SK-N-SH (cell line): ENCODE measurements at regions not wholly inside any gene's neighbourhood (a gene's known extent, or its start where the extent isn't known, plus 50 kb on each side); places are given as distances from the start of the nearest gene placed in this dataset.

ENCODE experiments used
- CTCF ChIA-PET: fragments of 300-600, 350-600 bp; formaldehyde crosslinking; extraction: SDS; loops from one replicate; lab custom pipeline; 2021; lab: Yijun Ruan, JAX
- POLR2A ChIA-PET: fragments of 350-600 bp; sonication (Branson Sonifier 250); formaldehyde crosslinking; extraction: SDS; loops from one replicate; lab custom pipeline; 2020; ENCODE audit warnings: antibody characterized with exemption, inconsistent platforms; lab: Yijun Ruan, JAX
- DNase-seq: peaks from one replicate; pipeline ENCODE4 v3.0.0; 2012
- H2AFZ ChIP-seq: fragments of 200-600 bp; sonication (generic); 2 replicates; pipeline ENCODE4 v1.8.1; 2016; ENCODE audit warnings: antibody characterized with exemption, mild to moderate bottlenecking, low read depth
- H3F3A ChIP-seq: fragments of 200-600 bp; sonication (generic); replicated peaks from 2 replicates; pipeline ENCODE3; 2016; ENCODE audit warnings: antibody characterized with exemption, mild to moderate bottlenecking; ENCODE audit not compliant: insufficient read depth
- H3K27ac ChIP-seq, 2 experiments: fragments of 200-500 bp in 1 of 2; fragments of 200-600 bp in 1 of 2; sonication (Bioruptor generic) in 1 of 2; sonication (generic), shearing (Covaris generic) in 1 of 2; 2 replicates each; pipeline versions ENCODE4 v1.5.1 to v1.6.1; 2014 to 2016; ENCODE audit warnings: low read depth in 2 of 2, inconsistent platforms in 1 of 2, low read length in 1 of 2, mild to moderate bottlenecking in 1 of 2, mixed read lengths in 1 of 2
- H3K27me3 ChIP-seq: fragments of 200-600 bp; sonication (generic), shearing (Covaris generic); 2 replicates; pipeline ENCODE4 v1.6.1; 2016; ENCODE audit warnings: mixed run types; ENCODE audit not compliant: insufficient read depth
- H3K36me3 ChIP-seq, 2 experiments: fragments of 200-500 bp in 1 of 2; fragments of 200-600 bp in 1 of 2; sonication (Bioruptor generic) in 1 of 2; sonication (generic) in 1 of 2; replicated peaks in 1 of 2; 2 replicates each; pipeline versions ENCODE3 to v1.5.1; 2014 to 2016; ENCODE audit warnings: low read length in 1 of 2, mild to moderate bottlenecking in 1 of 2; ENCODE audit not compliant: insufficient read depth in 2 of 2, control insufficient read depth in 1 of 2
- H3K4me1 ChIP-seq, 2 experiments: fragments of 200-500 bp in 1 of 2; fragments of 200-600 bp in 1 of 2; sonication (Bioruptor generic) in 1 of 2; sonication (generic), shearing (Covaris generic) in 1 of 2; 2 replicates each; pipeline versions ENCODE4 v1.5.1 to v1.6.1; 2014 to 2016; ENCODE audit warnings: low read depth in 1 of 2, low read length in 1 of 2, mixed run types in 1 of 2; ENCODE audit not compliant: insufficient read depth in 2 of 2, control insufficient read depth in 1 of 2
- H3K4me2 ChIP-seq: fragments of 200-600 bp; sonication (generic), shearing (Covaris generic); 2 replicates; pipeline ENCODE4 v1.6.1; 2017; ENCODE audit warnings: mixed run types
- H3K4me3 ChIP-seq, 2 experiments: fragments of 200-500 bp in 1 of 2; fragments of 200-600 bp in 1 of 2; sonication (Bioruptor generic) in 1 of 2; sonication (generic), shearing (Covaris generic) in 1 of 2; 2 replicates each; pipeline versions ENCODE4 v1.5.1 to v1.8.1; 2014 to 2016; ENCODE audit warnings: low read depth in 2 of 2, inconsistent platforms in 1 of 2, low read length in 1 of 2, mild to moderate bottlenecking in 1 of 2, mixed read lengths in 1 of 2, moderate library complexity in 1 of 2
- H3K79me2 ChIP-seq: fragments of 200-600 bp; sonication (generic); 2 replicates; pipeline ENCODE4 v1.8.1; 2017; ENCODE audit warnings: mild to moderate bottlenecking; ENCODE audit not compliant: insufficient read depth
- H3K9ac ChIP-seq: fragments of 200-600 bp; sonication (generic); 2 replicates; pipeline ENCODE4 v1.6.1; 2017; ENCODE audit warnings: mixed run types
- H3K9me2 ChIP-seq: fragments of 200-600 bp; sonication (generic); 2 replicates; pipeline ENCODE4 v1.6.1; 2017; ENCODE audit warnings: mixed run types
- H3K9me3 ChIP-seq: fragments of 200-600 bp; sonication (generic); 2 replicates; pipeline ENCODE4 v1.6.1; 2017; ENCODE audit warnings: mixed run types, mild to moderate bottlenecking, moderate library complexity
- H4K20me1 ChIP-seq: fragments of 200-600 bp; sonication (generic); 2 replicates; pipeline ENCODE4 v1.6.1; 2017; ENCODE audit warnings: mild to moderate bottlenecking, mixed run types; ENCODE audit not compliant: insufficient read depth
- CHD2 ChIP-seq: fragments of 150-350 bp; IDR thresholded peaks from 2 replicates; pipeline ENCODE4 v1.6.1; 2018; ENCODE audit warnings: low read length; ENCODE audit not compliant: partially characterized antibody
- ELF1 ChIP-seq: IDR thresholded peaks from 2 replicates; pipeline ENCODE4 v1.4.0; 2012
- EZH2phosphoT487 ChIP-seq: fragments of 200-600 bp; sonication (generic); IDR thresholded peaks from 2 replicates; pipeline ENCODE4 v1.6.1; 2017; ENCODE audit warnings: low read depth, mixed run types, mild to moderate bottlenecking, antibody characterized with exemption, moderate library complexity, borderline replicate concordance
- FOSL2 ChIP-seq: IDR thresholded peaks from 2 replicates; pipeline ENCODE4 v1.4.0; 2012; ENCODE audit warnings: low read depth, mild to moderate bottlenecking, moderate library complexity, borderline replicate concordance
- FOXJ3 ChIP-seq: sonication (generic); formaldehyde crosslinking; IDR thresholded peaks from 2 replicates; pipeline ENCODE4 v1.5.1; 2020; ENCODE audit warnings: mild to moderate bottlenecking, missing genetic modification reagents
- GATA2 ChIP-seq: sonication (generic); formaldehyde crosslinking; IDR thresholded peaks from 2 replicates; pipeline ENCODE4 v1.5.0; 2020; ENCODE audit warnings: mild to moderate bottlenecking, missing genetic modification reagents
- JUND ChIP-seq: IDR thresholded peaks from 2 replicates; pipeline ENCODE4 v1.4.0; 2012
- NRF1 ChIP-seq: IDR thresholded peaks from 2 replicates; pipeline ENCODE4 v1.6.1; 2012; ENCODE audit warnings: low read depth, mild to moderate bottlenecking, low read length
- RAD21 ChIP-seq: IDR thresholded peaks from 2 replicates; pipeline ENCODE4 v1.6.1; 2012; ENCODE audit warnings: mild to moderate bottlenecking, low read length
- RFX5 ChIP-seq: IDR thresholded peaks from 2 replicates; pipeline ENCODE4 v1.6.1; 2012; ENCODE audit warnings: mild to moderate bottlenecking, improper control_type of control experiment, low read length
- SIN3A ChIP-seq: IDR thresholded peaks from 2 replicates; pipeline ENCODE4 v1.6.1; 2012; ENCODE audit warnings: low read depth, mild to moderate bottlenecking, low read length, moderate library complexity, borderline replicate concordance
- TCF12 ChIP-seq: IDR thresholded peaks from 2 replicates; pipeline ENCODE4 v1.4.0; 2012
- WGBS: methylation state at CpG from one replicate; pipeline ENCODE4 v1.1.6; 2017; ENCODE audit warnings: low lambda C conversion rate; 5-methylcytosine and 5-hydroxymethylcytosine counted together
- TF ChIP-seq, protein P1 (sequence below): IDR thresholded peaks from 2 replicates; pipeline ENCODE4; 2012
- TF ChIP-seq, protein P2 (sequence below): fragments of 150-350 bp; IDR thresholded peaks from 2 replicates; pipeline ENCODE4 v1.6.1; 2017; ENCODE audit warnings: antibody characterized with exemption, low read length, low read depth, borderline replicate concordance
- TF ChIP-seq, protein P3 (sequence below): IDR thresholded peaks from 2 replicates; pipeline ENCODE4 v1.4.0; 2012; ENCODE audit warnings: low read depth
- TF ChIP-seq, protein P4 (sequence below): fragments of 150-350 bp; IDR thresholded peaks from 2 replicates; pipeline ENCODE4 v1.6.1; 2016; ENCODE audit warnings: mild to moderate bottlenecking, low read depth, low read length
- TF ChIP-seq, protein P5 (sequence below): IDR thresholded peaks from 2 replicates; pipeline ENCODE4 v1.6.1; 2012; ENCODE audit warnings: mild to moderate bottlenecking, low read depth, low read length, moderate library complexity
- TF ChIP-seq, protein P6 (sequence below): IDR thresholded peaks from 2 replicates; pipeline ENCODE4 v1.4.0; 2012; ENCODE audit warnings: low read depth, borderline replicate concordance

DNA sequence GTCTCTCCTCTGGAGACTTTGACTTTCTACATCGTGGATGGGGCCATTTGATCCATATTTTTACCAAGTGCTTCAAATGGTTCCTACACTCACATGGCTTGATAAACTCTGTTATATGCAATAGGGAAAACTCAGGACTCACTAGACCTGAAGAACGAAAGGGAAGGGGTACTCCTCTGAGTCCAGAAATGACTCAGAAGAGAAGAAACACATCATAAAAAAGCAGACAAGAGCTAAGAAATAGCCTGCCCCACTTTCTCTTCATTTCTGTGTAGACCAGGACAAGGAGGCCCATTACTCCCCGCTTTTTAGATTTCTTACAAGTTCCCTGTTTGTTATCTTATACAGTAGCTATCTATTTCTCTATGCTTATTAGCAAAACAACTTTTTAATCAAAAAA, 369.8 kb upstream of the ARID1B start (continued):
- TF ChIP-seq, protein P1, sequence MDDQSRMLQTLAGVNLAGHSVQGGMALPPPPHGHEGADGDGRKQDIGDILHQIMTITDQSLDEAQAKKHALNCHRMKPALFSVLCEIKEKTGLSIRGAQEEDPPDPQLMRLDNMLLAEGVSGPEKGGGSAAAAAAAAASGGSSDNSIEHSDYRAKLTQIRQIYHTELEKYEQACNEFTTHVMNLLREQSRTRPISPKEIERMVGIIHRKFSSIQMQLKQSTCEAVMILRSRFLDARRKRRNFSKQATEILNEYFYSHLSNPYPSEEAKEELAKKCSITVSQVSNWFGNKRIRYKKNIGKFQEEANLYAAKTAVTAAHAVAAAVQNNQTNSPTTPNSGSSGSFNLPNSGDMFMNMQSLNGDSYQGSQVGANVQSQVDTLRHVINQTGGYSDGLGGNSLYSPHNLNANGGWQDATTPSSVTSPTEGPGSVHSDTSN: no peak
- TF ChIP-seq JUND: no peak
- no peak for TF ChIP-seq RFX5
- TF ChIP-seq, protein P2, sequence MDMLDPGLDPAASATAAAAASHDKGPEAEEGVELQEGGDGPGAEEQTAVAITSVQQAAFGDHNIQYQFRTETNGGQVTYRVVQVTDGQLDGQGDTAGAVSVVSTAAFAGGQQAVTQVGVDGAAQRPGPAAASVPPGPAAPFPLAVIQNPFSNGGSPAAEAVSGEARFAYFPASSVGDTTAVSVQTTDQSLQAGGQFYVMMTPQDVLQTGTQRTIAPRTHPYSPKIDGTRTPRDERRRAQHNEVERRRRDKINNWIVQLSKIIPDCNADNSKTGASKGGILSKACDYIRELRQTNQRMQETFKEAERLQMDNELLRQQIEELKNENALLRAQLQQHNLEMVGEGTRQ: no peak
- TF ChIP-seq, all 33 proteins: peak for 0

DNA sequence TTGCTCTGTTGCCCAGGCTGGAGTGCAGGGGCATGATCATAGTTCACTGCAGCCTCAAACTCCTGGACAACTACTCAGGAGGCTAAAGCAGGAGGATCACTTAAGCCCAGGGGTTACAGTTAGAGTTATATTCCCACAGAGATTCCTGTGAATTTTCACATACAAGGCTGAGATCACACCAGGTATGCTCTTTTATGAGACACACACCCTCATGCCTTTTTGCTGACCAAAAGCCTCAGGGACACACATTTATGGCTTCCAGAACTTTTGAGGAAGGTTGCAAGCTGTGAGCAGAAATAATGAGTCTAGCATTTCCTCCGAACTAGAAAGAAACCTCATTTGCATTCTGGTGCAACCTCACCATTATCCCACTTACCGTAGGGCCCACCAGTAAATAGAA, 370.5 kb upstream of the ARID1B start:
- no peak overlapping the region for H3K4me3 ChIP-seq
- H3K79me2 ChIP-seq: no peaks in the 10 kb centered on the region
- peaks cover 0 to 3% of the 10 kb centered on the region in 2 experiments; a peak in 1 of 4 replicates for H3K4me1 ChIP-seq
- WGBS: 72% methylated on average over 2 of the region's 2 CpGs
- no peaks in the 10 kb centered on the region for H3K9me3 ChIP-seq
- H3K9ac ChIP-seq: no peak overlapping the region
- no peaks in the 10 kb centered on the region for H3K9me2 ChIP-seq
- CTCF ChIA-PET: no interaction called here
- H3K27me3 ChIP-seq: no peaks in the 10 kb centered on the region
- no peak overlapping the region for H3K27ac ChIP-seq
- DNase-seq: no peak
- TF ChIP-seq GATA2 (CRISPR knock-in tag) (no peak), FOSL2 (no peak), RAD21 (no peak), SIN3A (no peak), ELF1 (no peak), TCF12 (no peak), EZH2phosphoT487 (no peak), FOXJ3 (CRISPR knock-in tag) (no peak), NRF1 (no peak), CHD2 (no peak)
- TF ChIP-seq, protein P3, sequence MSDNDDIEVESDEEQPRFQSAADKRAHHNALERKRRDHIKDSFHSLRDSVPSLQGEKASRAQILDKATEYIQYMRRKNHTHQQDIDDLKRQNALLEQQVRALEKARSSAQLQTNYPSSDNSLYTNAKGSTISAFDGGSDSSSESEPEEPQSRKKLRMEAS: no peak
- TF ChIP-seq, protein P4, sequence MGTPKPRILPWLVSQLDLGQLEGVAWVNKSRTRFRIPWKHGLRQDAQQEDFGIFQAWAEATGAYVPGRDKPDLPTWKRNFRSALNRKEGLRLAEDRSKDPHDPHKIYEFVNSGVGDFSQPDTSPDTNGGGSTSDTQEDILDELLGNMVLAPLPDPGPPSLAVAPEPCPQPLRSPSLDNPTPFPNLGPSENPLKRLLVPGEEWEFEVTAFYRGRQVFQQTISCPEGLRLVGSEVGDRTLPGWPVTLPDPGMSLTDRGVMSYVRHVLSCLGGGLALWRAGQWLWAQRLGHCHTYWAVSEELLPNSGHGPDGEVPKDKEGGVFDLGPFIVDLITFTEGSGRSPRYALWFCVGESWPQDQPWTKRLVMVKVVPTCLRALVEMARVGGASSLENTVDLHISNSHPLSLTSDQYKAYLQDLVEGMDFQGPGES: no peak
- TF ChIP-seq, protein P5, sequence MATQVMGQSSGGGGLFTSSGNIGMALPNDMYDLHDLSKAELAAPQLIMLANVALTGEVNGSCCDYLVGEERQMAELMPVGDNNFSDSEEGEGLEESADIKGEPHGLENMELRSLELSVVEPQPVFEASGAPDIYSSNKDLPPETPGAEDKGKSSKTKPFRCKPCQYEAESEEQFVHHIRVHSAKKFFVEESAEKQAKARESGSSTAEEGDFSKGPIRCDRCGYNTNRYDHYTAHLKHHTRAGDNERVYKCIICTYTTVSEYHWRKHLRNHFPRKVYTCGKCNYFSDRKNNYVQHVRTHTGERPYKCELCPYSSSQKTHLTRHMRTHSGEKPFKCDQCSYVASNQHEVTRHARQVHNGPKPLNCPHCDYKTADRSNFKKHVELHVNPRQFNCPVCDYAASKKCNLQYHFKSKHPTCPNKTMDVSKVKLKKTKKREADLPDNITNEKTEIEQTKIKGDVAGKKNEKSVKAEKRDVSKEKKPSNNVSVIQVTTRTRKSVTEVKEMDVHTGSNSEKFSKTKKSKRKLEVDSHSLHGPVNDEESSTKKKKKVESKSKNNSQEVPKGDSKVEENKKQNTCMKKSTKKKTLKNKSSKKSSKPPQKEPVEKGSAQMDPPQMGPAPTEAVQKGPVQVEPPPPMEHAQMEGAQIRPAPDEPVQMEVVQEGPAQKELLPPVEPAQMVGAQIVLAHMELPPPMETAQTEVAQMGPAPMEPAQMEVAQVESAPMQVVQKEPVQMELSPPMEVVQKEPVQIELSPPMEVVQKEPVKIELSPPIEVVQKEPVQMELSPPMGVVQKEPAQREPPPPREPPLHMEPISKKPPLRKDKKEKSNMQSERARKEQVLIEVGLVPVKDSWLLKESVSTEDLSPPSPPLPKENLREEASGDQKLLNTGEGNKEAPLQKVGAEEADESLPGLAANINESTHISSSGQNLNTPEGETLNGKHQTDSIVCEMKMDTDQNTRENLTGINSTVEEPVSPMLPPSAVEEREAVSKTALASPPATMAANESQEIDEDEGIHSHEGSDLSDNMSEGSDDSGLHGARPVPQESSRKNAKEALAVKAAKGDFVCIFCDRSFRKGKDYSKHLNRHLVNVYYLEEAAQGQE: no peak
- TF ChIP-seq, protein P2: no peak
- TF ChIP-seq, protein P6, sequence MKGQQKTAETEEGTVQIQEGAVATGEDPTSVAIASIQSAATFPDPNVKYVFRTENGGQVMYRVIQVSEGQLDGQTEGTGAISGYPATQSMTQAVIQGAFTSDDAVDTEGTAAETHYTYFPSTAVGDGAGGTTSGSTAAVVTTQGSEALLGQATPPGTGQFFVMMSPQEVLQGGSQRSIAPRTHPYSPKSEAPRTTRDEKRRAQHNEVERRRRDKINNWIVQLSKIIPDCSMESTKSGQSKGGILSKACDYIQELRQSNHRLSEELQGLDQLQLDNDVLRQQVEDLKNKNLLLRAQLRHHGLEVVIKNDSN: no peak
- TF ChIP-seq, protein P1: no peak
- H3F3A ChIP-seq: no peaks in the 10 kb centered on the region
- no peaks in the 10 kb centered on the region for H4K20me1 ChIP-seq
- POLR2A ChIA-PET: no interaction called here
- H2AFZ ChIP-seq: no peak overlapping the region
- no peaks in the 10 kb centered on the region for H3K36me3 ChIP-seq
- H3K4me2 ChIP-seq: no peak overlapping the region
